ENCODE measurements at regions not wholly inside any gene's neighbourhood (a gene's known extent, or its start where the extent isn't known, plus 50 kb on each side); places are given as distances from the start of the nearest gene placed in this dataset.

DNA sequence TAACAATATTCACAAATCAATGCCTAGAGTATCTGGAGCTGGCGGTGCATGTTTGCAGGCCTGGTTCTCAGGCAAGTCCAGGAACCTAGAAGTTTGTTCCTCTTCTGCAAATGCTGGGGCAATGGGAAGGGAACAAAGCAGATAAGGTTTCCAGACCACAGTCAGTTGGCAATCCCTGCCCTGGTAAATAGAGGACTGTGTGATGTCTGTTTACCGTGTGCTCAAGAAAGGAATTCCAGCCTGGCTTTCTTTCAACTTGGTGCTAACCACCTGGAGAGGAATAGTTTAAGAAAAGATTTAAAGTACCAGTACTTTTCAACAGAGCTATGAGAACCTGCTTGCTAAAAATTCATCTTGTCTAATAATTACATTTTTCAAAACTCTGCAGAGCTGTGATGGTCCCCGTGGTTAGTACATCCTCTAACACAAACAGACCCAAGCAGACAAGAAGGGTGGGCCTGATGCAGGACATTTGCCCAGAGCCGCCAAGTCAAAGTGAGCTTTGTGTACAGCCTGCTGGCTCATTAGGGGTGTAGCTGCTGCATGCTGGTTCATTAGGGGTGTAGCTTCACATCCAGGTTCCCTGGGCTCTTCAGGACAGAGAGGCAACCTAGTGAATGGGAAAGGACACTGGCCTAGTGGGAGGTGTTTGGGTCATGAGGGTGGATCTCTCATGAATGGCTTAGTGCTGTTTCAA is 220.5 kb downstream of the SQOR start:
- H2AK5ac ChIP-seq (ENCODE audit: low read length, severe bottlenecking) = no peak overlapping the region
- no peak overlapping the region for H3K4me2 ChIP-seq (ENCODE audit: low read length, poor library complexity, severe bottlenecking)
- H2BK120ac ChIP-seq (ENCODE audit: low read depth, low read length) = no peak overlapping the region
- peak overlapping the region in 1 of 2 experiments; percentile 25 for H3K4me3 ChIP-seq (ENCODE audit: insufficient read depth in 1 of 2, low read depth in 1 of 2, low read length in 2 of 2)
- H3K4me1 ChIP-seq (ENCODE audit: control insufficient read depth, insufficient read depth, low read depth, low read length) = peaks cover 4% of the 10 kb centered on the region
- peaks cover 7% of the 10 kb centered on the region for H3K9me3 ChIP-seq (ENCODE audit: control insufficient read depth, low read length)
- no peak overlapping the region for H3K4ac ChIP-seq (ENCODE audit: low read depth in 1 of 2, low read length in 2 of 2)
- H2BK12ac ChIP-seq (ENCODE audit: low read length in 2 of 2) = no peak overlapping the region
- 69% methylated on average over 4 of the region's 4 CpGs for WGBS
- no peak overlapping the region for H3K9ac ChIP-seq (ENCODE audit: low read length)
- no peak for DNase-seq
- no peaks in the 10 kb centered on the region for H3K36me3 ChIP-seq (ENCODE audit: control insufficient read depth in 1 of 2, insufficient read depth in 2 of 2, low read depth in 1 of 2, low read length in 2 of 2)
- no peak overlapping the region for H2AFZ ChIP-seq (ENCODE audit: low read depth, low read length)
- no peak overlapping the region for H3K18ac ChIP-seq (ENCODE audit: low read depth in 1 of 2, low read length in 2 of 2)
- no peak overlapping the region for H4K8ac ChIP-seq (ENCODE audit: low read length)
- H3K14ac ChIP-seq (ENCODE audit: low read length in 2 of 2) = no peak overlapping the region
- no peak overlapping the region for H4K91ac ChIP-seq (ENCODE audit: low read length)
- H3K79me1 ChIP-seq (replicated peaks; ENCODE audit: low read length, poor library complexity, severe bottlenecking) = no peaks in the 10 kb centered on the region
- H2BK5ac ChIP-seq (ENCODE audit: low read depth, low read length, poor library complexity, severe bottlenecking) = no peak overlapping the region
- H2BK15ac ChIP-seq (ENCODE audit: low read depth, poor library complexity, severe bottlenecking) = no peak overlapping the region
- H3K27me3 ChIP-seq (ENCODE audit: control insufficient read depth in 1 of 2, insufficient read depth in 1 of 2, low read length in 2 of 2) = no peaks in the 10 kb centered on the region
- H3K27ac ChIP-seq (ENCODE audit: low read length, poor library complexity, severe bottlenecking) = no peak overlapping the region
- no peak overlapping the region for H3K23ac ChIP-seq (ENCODE audit: low read length in 2 of 2)

DNA sequence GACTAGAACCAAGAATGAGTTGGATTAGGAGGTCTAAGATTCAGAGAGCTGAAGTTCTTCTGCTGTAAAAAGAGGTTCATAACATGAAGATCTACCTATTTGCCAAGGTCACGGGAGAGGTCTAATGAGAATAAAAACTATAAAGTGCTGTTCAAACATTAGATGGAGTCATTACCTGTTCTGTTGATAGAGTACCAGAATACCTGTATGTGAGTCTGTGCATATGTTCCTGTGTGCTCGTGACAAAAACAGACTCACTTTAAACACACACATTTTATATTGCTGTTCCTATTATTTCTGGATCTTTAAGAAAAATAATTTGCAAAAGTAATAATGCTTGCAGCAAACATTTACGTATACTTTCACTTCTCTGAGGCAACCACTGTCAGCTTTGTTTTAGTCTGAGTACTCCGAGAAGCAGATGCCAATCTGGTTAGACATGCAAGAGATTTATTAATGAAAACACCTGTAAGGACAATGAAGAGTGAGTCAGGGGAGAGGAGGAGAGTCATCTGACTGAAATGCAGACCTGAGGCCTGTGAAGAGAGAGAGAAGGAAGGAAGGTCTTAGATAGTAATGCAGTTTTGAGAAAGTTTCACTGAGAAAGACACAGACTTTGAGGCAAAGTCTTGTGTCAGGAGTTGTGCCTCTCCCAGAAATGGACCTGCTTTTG is 221.2 kb downstream of the SQOR start:
- Histone ChIP-seq H2BK5ac (ENCODE audit: low read depth, low read length, poor library complexity, severe bottlenecking) (no peak overlapping the region), H3K18ac (ENCODE audit: low read depth in 1 of 2, low read length in 2 of 2) (no peak overlapping the region), H2AK5ac (ENCODE audit: low read length, severe bottlenecking) (no peak overlapping the region), H3K4me2 (ENCODE audit: low read length, poor library complexity, severe bottlenecking) (no peak overlapping the region), H3K79me1 (replicated peaks; ENCODE audit: low read length, poor library complexity, severe bottlenecking) (no peaks in the 10 kb centered on the region), H3K4ac (ENCODE audit: low read depth in 1 of 2, low read length in 2 of 2) (no peak overlapping the region), H2BK12ac (ENCODE audit: low read length in 2 of 2) (no peak overlapping the region), H3K9me3 (ENCODE audit: control insufficient read depth, low read length) (peaks cover 3% of the 10 kb centered on the region), H3K27me3 (ENCODE audit: control insufficient read depth in 1 of 2, insufficient read depth in 1 of 2, low read length in 2 of 2) (no peaks in the 10 kb centered on the region), H3K23ac (ENCODE audit: low read length in 2 of 2) (no peak overlapping the region), H3K36me3 (ENCODE audit: control insufficient read depth in 1 of 2, insufficient read depth in 2 of 2, low read depth in 1 of 2, low read length in 2 of 2) (no peaks in the 10 kb centered on the region), H4K91ac (ENCODE audit: low read length) (no peak overlapping the region), H3K4me1 (ENCODE audit: control insufficient read depth, insufficient read depth, low read depth, low read length) (peaks cover 4% of the 10 kb centered on the region), H3K14ac (ENCODE audit: low read length in 2 of 2) (no peak overlapping the region), H4K8ac (ENCODE audit: low read length) (no peak overlapping the region), H2BK120ac (ENCODE audit: low read depth, low read length) (no peak overlapping the region), H3K4me3 (ENCODE audit: insufficient read depth in 1 of 2, low read depth in 1 of 2, low read length in 2 of 2) (no peak overlapping the region), H3K27ac (ENCODE audit: low read length, poor library complexity, severe bottlenecking) (no peak overlapping the region), H3K9ac (ENCODE audit: low read length) (no peak overlapping the region), H2AFZ (ENCODE audit: low read depth, low read length) (no peak overlapping the region), H2BK15ac (ENCODE audit: low read depth, poor library complexity, severe bottlenecking) (no peak overlapping the region)
- WGBS = 85% methylated on average over 3 of the region's 4 CpGs
- no peak for DNase-seq

- no peak overlapping the region for H2BK12ac ChIP-seq (ENCODE audit: low read length in 2 of 2)
- H3K9ac ChIP-seq (ENCODE audit: low read length) = no peak overlapping the region
- H3K14ac ChIP-seq (ENCODE audit: low read length in 2 of 2) = no peak overlapping the region
- H3K4ac ChIP-seq (ENCODE audit: low read depth in 1 of 2, low read length in 2 of 2) = no peak overlapping the region
- no peak overlapping the region for H3K18ac ChIP-seq (ENCODE audit: low read depth in 1 of 2, low read length in 2 of 2)
- H3K27me3 ChIP-seq (ENCODE audit: control insufficient read depth in 1 of 2, insufficient read depth in 1 of 2, low read length in 2 of 2) = no peaks in the 10 kb centered on the region
- H3K27ac ChIP-seq (ENCODE audit: low read length, poor library complexity, severe bottlenecking) = no peak overlapping the region
- H3K9me3 ChIP-seq (ENCODE audit: control insufficient read depth, low read length) = no peaks in the 10 kb centered on the region
- no peak overlapping the region for H4K91ac ChIP-seq (ENCODE audit: low read length)
- H2BK120ac ChIP-seq (ENCODE audit: low read depth, low read length) = no peak overlapping the region
- no peaks in the 10 kb centered on the region for H3K79me1 ChIP-seq (replicated peaks; ENCODE audit: low read length, poor library complexity, severe bottlenecking)
- H2BK5ac ChIP-seq (ENCODE audit: low read depth, low read length, poor library complexity, severe bottlenecking) = no peak overlapping the region
- no peak overlapping the region for H2BK15ac ChIP-seq (ENCODE audit: low read depth, poor library complexity, severe bottlenecking)
- no peak overlapping the region for H3K4me2 ChIP-seq (ENCODE audit: low read length, poor library complexity, severe bottlenecking)
- DNase-seq = no peak
- H3K4me1 ChIP-seq (ENCODE audit: control insufficient read depth, insufficient read depth, low read depth, low read length) = peaks cover 4% of the 10 kb centered on the region
- no peak overlapping the region for H3K4me3 ChIP-seq (ENCODE audit: insufficient read depth in 1 of 2, low read depth in 1 of 2, low read length in 2 of 2)
- H3K36me3 ChIP-seq (ENCODE audit: control insufficient read depth in 1 of 2, insufficient read depth in 2 of 2, low read depth in 1 of 2, low read length in 2 of 2) = no peaks in the 10 kb centered on the region
- no peak overlapping the region for H4K8ac ChIP-seq (ENCODE audit: low read length)
- WGBS = 76% methylated on average over 4 of the region's 5 CpGs
- H3K23ac ChIP-seq (ENCODE audit: low read length in 2 of 2) = no peak overlapping the region
- no peak overlapping the region for H2AK5ac ChIP-seq (ENCODE audit: low read length, severe bottlenecking)
- H2AFZ ChIP-seq (ENCODE audit: low read depth, low read length) = no peak overlapping the region
Observed at GRCh38 chr15:45857291-45857690, 222.5 kb downstream of the SQOR start.

- Histone ChIP-seq H3K27me3 (ENCODE audit: control insufficient read depth in 1 of 2, insufficient read depth in 1 of 2, low read length in 2 of 2) (no peaks in the 10 kb centered on the region), H3K4me2 (ENCODE audit: low read length, poor library complexity, severe bottlenecking) (no peak overlapping the region), H3K14ac (ENCODE audit: low read length in 2 of 2) (no peak overlapping the region), H4K8ac (ENCODE audit: low read length) (no peak overlapping the region), H3K27ac (ENCODE audit: low read length, poor library complexity, severe bottlenecking) (no peak overlapping the region), H2AFZ (ENCODE audit: low read depth, low read length) (no peak overlapping the region), H3K4me3 (ENCODE audit: insufficient read depth in 1 of 2, low read depth in 1 of 2, low read length in 2 of 2) (no peak overlapping the region), H3K23ac (ENCODE audit: low read length in 2 of 2) (no peak overlapping the region), H3K9ac (ENCODE audit: low read length) (no peak overlapping the region), H3K9me3 (ENCODE audit: control insufficient read depth, low read length) (no peaks in the 10 kb centered on the region), H3K79me1 (replicated peaks; ENCODE audit: low read length, poor library complexity, severe bottlenecking) (no peaks in the 10 kb centered on the region), H2BK12ac (ENCODE audit: low read length in 2 of 2) (no peak overlapping the region), H3K18ac (ENCODE audit: low read depth in 1 of 2, low read length in 2 of 2) (no peak overlapping the region), H3K36me3 (ENCODE audit: control insufficient read depth in 1 of 2, insufficient read depth in 2 of 2, low read depth in 1 of 2, low read length in 2 of 2) (no peaks in the 10 kb centered on the region), H2BK5ac (ENCODE audit: low read depth, low read length, poor library complexity, severe bottlenecking) (no peak overlapping the region), H4K91ac (ENCODE audit: low read length) (no peak overlapping the region), H2BK15ac (ENCODE audit: low read depth, poor library complexity, severe bottlenecking) (no peak overlapping the region), H3K4me1 (ENCODE audit: control insufficient read depth, insufficient read depth, low read depth, low read length) (peaks cover 4% of the 10 kb centered on the region), H2BK120ac (ENCODE audit: low read depth, low read length) (no peak overlapping the region), H3K4ac (ENCODE audit: low read depth in 1 of 2, low read length in 2 of 2) (no peak overlapping the region), H2AK5ac (ENCODE audit: low read length, severe bottlenecking) (no peak overlapping the region)
- DNase-seq = no peak
- 86% methylated on average over 3 of the region's 3 CpGs for WGBS
Observed at GRCh38 chr15:45858491-45858890, 223.7 kb downstream of the SQOR start.
